ENCODE measurements at regions not wholly inside any gene's neighbourhood (a gene's known extent, or its start where the extent isn't known, plus 50 kb on each side); places are given as distances from the start of the nearest gene placed in this dataset.
A peak's percentile ranks its signal among the peaks of the same experiment; 100 is the strongest.

DNA sequence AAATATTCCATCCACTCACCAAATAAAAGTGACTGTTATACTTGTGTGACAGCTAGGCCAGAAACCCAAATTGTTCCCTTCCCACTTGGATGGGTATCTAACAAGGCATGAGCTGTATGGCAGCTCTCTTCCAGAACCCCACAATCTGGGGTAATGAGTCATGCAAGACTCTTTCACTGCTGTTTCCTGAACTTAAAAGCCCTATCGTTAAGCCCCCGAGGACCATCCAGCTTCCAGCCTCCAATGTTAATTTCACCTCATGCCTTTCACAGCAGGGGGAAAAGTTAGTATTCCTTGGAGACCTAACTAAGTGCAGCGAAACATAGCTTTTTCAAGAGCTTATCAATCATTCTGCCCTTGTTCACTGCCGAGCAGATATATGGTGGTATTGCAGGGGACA, 368.6 kb upstream of the HSFY2 start:
- DNase-seq (ENCODE audit: low spot score): no peak

DNA sequence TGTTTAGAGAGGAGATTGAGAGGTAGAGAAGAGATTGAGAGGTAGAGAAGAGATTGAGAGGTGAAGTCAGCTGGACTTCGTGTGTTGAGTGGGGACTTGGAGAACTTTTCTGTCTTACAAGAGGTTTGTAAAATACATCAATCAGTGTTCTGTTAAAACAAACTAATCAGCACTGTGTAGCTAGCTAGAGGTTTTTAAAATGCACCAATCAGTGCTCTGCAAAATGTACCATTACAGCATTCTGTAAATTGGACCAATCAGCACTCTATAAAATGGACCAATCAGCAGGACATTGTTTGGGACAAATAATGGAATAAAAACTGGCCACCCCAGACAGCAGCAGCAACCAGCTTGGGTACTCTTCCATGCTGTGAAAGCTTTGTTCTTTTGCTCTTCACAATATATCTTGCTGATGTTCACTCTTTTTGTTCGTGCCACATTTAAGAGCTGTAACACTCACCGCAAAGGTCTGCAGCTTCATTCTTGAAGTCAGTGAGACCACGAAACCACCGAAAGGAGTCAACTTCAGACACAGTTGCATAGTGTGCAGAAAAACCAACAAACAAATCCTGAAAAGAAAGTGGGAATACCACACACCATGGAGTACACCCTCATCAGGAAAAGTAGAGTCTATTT, 366.9 kb upstream of the HSFY2 start:
- no peak for DNase-seq (ENCODE audit: low spot score)

DNA sequence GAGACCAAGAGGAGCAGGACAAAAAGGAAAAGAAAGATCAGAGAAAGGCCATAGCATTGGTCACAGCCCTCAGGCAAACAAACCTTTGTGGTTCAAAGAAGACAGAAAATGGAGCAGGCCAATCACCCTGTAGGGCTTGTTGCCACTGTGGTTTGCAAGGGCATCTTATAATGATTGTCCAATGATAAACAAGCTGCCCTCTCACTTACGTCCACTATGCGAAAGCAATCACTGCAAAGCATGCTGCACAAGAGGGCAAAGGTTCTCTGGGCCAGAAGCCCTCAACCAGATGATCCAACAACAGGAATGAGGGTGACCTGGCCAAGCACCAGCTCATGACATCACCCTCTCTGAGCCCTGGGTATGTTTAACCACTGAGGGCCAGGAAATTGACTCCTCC, 360.9 kb upstream of the HSFY2 start:
- DNase-seq (ENCODE audit: low spot score): no peak

DNA sequence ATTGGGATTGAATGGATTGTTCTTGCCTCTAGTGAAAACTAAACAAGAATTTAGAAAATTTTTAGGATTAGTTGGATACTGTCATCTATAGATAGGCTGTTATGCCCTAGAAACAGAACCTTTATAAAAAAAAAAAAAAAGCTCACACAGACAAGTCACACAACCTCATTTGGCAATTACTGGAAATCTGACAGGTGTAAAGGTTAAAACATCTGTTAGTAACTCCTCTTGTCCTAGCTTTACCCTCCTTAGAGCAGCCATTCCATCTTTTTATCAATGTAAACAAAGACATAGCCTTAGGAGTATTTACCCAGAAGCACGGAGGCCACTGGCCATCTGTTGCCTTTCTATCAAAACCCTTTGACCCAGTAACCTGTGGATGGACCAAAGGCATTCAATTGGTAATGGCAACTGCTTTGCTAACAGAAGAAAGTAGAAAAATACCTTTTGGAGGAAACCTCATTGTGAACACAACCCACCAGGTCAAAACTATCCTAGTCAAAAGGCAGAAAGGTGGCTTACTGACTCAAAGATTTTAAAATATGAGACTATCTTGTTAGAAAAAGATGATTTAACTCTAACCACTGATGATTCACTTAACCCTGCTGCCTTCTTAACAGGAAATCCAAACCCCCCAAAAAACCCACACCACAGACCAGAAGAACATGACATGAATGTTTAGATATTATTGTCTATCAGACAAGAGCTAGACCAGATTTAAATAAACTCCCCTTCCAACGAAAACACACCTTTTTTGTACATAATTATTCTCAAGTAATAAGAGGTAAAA, 357.2 kb upstream of the HSFY2 start:
- no peak for DNase-seq (ENCODE audit: low spot score)

DNA sequence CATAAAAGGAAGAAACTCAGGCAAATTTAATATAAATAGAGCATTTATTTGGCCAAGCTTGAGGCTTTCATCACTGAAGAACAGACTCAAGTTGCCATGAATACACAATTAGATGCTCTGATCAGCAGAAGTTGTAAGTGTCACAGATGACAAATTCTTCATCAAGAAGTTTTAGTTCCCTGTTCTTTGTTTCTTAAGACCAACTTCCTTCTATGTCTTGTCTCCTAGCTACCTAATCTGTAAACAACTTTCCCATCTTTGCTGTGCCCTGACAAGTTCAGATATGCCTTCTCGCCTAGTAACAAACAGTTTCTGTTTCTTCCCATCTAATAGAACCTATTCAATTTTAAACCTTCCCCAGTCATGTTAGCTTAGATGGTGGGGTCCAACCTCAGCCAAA, 353.4 kb upstream of the HSFY2 start:
- no peak for DNase-seq (ENCODE audit: low spot score)

DNA sequence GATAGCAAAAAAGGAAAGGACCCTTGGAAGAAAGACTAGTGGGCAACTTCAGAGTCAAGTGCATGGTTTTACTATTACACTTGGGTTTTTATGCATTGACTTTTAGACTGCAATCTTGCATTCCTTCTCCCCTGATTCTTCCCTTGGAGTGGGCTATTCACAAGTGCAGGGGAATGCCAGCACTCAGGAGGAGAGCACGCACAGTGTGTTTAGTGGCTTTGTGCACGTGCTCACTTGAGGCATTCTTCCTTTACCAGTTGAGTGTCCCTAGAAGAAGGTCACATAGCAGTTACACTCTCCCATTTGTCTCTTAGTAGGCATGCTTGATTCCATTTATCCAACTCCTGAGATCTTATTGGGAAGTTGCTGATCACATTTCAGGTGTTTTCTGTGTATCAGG, 351.1 kb upstream of the HSFY2 start:
- no peak for DNase-seq (ENCODE audit: low spot score)

DNA sequence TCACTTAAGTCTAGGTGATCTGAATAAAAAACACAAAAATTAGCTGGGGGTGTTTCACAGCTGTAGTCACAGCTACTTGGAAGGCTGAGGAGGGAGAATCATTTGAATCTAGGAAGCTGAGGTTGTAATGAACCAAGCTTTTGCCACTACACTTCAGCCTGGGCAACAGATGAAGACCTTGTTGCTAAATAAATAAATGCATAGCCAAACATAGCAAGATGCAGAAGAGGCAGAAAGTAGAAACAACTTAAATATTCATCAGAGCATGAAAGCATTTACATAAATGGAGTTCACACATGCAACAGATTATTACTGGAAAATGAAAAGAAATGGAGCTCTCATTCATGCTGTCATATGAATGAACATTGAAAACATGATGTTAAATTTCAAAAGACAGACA, 348.9 kb upstream of the HSFY2 start:
- DNase-seq (ENCODE audit: low spot score): no peak

DNA sequence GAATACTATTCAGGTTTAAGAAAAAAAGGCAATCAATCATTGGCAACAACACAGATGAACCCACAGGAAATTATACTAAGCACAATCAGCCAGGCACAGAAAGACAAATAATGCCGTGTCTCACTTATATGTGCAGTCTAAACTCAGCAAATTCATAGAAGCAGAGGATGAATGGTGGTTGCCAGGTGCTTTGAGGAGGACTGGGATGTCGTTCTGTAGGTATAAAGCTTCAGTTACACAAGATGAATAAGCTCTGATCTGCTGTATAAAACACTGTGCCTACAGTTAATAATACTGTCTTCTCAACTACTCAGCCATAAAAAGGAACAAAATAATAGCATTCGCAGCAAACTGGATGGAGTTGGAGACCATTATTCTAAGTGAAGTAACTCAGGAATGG, 324.8 kb upstream of the HSFY2 start:
- no peak for DNase-seq (ENCODE audit: low spot score)

DNA sequence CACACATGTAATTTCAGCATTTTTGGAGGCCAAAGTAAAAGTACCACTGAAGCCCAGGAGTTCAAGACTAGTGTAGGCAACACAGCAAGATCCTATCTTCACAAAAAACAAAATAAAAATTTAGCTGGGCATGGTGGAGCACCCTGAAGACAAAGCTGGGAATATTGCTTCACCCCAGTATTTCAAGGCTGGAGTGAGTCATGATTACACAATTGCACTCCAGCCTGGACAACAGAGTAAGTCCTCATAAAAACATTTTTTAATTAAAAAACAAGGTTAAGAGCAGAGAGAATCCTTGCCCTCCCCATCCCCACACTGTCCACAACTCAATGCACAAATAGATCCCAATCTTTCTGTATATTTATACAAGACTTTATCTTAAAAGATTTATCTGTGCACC, 321.9 kb upstream of the HSFY2 start:
- no peak for DNase-seq (ENCODE audit: low spot score)

DNA sequence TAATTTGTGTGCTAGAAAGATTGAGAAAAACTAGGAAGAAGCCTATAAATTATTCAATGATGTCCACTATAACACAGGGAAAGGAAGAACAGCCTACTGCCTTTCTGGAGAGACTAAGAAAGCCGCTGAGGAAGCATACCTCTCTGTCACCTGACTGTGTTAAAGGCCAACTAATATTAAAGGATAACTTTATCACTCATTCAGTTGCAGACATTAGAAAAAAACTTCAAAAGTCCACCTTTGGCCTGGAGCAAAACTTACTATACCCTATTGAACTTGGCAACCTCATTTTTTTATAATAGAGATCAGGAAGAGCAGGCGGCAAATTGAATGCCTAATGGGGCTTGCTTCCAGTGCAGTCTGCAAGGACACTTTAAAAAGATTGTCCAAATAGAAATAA, 309.5 kb upstream of the HSFY2 start:
- DNase-seq (ENCODE audit: low spot score): no peak

DNA sequence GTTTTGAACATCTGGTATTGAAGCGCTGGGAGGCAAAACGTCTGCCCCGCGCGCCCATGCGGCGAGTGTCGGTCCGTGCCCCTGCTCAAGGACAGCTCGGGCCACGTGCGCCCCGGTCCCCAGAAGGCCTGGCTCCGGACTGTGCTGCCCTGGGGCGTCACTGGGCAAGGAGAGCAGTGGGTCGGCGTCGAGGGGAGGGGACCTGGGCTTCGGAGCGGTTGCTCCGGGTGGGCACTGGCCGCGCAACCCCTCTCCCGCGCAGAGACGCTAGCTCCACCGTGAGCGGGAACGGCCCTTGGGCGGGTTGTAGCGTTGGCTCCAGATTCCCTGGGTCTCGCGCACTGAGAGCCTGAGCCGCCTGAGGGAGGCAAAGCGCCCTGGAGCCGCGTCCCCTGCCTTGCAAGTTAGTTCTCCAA, 304.2 kb upstream of the HSFY2 start:
- no peak for DNase-seq (ENCODE audit: low spot score)

DNA sequence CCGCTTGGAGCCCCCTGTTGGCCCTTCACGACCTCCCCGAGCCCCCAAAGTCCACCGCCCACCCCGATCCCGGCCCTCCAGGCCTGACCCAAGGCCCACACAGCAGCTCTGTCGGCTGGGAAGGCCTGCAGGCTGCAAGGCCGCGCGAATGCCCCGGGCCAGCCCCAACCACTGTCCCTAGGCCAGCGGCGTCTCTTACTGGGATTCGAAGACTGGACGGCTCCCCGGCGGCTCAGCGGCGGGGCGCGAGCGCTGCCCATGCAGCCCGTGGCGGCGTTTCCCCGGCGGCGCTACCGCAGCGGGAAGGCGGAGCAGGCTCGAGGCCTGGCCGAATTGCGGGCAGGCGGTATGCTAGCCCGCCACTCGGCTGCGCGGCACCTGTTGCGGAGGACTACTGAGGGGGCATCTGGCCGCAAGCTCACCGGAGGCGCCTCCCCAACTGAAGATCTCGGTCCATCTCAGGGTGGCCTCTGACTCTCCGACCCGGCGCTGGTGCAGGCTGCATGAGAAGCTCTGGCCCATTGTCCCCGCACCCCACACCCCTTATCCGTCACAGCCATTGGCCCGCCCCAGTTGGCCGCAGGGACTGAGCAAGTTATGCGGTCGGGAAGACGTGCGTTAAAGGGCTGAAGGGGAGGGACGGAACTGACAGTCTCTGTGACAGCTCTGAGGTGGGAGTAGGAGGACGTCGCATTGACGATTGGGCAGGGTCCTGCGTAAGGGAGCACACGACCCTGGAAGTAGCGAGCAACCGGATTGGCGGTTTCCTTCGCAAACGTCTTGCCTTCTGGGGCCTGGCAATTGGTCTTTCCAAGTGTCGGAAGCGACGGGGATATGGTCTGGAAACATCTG, 303.5 kb upstream of the HSFY2 start:
- peak; percentile 41 for DNase-seq (ENCODE audit: low spot score)

DNA sequence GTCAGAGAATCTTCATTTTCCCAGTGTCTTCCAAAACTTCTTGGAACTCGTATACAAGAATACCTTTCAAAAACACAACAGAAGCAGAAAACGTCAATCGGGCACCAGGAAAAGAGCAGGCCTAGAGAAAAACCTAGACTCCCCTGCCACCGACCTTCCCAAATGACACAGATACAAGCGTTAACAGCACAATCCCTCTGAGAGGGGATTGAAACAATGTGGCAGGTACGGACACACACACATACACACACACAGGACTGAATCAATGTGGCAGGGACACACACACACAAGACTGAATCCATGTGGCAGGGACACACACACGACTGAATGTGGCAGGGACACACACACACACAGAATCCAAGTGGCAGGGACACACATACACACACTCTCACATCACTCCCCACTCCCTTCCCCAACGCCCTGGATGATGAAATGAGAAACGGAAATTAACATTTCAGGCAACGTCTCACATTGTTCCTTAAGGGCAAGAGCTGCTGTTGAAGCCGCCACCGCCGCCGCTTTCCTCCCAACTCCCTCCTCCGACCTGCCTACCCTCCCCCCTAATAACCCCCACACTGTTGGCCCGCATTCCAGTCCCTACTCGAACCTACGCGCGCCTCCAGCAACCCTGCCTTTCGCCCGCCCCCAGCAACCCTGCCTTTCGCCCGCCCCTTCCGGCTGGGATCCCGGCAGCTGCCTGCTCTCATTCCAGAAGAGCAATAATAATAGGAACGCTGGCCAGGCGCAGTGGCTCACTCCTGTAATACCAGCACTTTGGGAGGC, 302.1 kb upstream of the HSFY2 start:
- DNase-seq (ENCODE audit: low spot score): peak; percentile 58

DNA sequence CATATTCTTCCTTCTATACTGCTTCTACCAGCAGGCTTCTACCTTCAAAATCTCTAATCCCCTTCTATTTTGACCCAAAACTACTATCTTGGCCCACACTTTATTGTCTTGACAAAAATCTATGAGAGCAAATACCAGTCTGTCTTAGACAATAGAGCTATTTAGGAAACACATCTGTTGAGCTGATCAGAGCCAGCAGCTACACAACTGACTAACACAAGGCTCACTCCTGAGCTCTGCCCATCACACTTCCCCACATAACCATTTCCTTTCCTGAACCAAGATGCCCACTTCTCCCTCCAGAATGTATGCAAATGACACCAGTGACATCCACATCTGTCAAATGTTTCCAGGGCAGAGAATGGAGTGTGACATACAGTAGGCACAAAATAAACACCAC, 293.9 kb upstream of the HSFY2 start:
- DNase-seq (ENCODE audit: low spot score): no peak

DNA sequence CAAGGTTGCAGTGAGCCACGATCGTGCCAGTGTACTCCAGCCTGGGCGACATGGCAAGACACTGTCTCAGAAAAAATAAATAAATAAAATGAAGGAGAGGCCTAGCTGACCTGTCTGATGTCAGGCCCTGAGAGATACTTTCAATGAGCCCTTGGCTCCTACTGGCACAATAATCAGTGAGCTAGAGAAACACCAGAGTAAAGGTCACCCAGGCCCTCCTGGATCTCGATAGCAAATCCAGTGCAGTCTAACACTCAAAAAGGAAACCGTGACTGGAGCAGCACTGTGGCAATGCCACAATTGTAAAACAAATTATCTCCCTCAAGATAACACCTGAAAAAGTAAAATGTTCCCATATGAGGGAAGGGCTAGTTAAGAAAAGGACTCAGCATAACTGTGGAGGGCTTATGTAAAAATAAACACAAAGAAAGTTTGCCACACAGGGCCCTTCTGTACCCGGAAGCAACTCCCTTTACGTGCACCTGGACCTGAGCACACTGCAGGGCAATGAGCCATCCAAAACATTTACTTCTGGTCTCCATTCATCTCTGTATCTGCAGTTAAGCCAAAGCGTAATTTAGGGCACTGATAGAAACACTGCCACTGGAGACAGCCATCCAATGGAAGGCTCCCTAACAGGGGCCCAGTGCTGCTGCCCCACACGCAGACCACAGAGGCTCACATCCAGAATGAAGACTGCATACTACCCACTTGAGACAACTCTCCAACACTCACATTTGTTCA, 293.1 kb upstream of the HSFY2 start:
- no peak for DNase-seq (ENCODE audit: low spot score)

DNA sequence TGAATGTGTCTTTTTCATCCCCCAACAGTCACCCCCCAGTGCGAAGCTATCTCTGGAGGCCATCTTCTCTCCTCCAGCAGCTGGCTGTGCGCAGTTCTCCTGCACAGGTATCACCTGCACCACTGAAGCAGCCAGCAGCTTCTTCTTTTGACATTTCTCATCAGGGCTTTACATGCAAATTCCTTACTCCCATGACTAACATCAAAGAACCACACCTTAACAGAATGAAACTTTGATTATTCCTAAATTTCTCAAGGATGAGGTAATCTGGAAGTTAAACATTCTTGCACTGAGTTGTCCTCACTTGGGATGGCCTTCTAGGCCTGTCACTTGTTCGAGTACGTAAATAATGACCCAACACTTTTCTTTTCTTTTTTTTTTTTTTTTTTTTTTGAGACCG, 291.6 kb upstream of the HSFY2 start:
- DNase-seq (ENCODE audit: low spot score): no peak

DNA sequence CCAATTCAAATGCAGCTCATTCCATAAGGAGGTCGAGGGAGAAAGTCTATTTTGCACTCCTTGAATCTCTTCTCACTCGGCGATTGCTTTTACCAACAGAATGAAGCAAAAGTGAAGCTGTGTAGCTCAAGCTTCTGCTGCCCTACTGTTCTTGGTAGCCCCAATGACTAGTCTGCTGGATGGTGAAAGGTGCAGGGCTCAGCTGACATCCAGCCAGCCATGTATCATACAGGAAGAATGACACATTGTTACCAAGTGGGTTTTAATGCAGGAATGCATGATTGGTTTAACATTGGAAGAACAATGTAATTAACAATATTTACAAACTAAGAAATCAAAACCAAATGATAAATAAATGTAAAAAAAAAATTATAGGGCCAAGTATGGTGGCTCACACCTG, 286.2 kb upstream of the HSFY2 start:
- no peak for DNase-seq (ENCODE audit: low spot score)

DNA sequence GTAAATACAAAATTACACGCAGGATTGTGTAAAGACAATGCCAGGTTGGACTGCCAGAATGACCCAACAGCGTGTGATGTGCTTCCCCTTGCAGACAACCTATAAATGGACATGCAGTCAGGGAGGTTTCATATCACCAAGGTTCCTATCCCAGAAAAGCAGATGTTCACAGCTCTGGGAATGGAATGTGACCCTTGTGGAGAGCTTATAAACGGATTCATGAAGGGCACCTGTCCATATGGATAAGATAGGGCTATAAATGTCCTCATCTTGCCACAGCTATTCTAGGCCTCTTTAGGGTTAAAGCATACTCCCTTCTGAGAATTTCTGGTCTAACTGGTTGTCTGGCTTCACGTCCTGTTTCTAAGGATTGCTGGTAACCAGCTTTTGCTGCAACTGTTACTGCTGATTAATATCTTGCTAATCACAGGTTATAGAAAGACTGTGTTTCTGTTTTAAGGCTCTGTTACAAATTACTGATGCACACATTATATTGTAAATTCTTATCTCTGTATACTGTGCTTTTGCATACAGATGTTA, 285.4 kb upstream of the HSFY2 start:
- no peak for DNase-seq (ENCODE audit: low spot score)

DNA sequence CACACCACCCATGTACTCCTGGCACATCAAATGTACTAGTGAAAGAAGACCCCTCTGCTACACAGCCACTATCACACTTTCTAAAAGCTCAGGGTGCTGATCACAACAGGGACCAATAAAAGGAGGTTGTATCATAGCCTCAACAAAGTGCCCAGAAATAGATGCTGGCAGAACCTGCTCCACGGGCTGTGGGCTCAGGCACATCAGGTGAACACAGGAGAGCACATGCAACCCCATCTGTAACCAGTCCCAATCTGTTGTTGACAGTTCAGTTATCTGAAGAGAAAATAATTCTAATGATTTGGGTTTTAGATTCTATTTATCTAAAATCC, 282.6 kb upstream of the HSFY2 start:
- no peak for DNase-seq (ENCODE audit: low spot score)

DNA sequence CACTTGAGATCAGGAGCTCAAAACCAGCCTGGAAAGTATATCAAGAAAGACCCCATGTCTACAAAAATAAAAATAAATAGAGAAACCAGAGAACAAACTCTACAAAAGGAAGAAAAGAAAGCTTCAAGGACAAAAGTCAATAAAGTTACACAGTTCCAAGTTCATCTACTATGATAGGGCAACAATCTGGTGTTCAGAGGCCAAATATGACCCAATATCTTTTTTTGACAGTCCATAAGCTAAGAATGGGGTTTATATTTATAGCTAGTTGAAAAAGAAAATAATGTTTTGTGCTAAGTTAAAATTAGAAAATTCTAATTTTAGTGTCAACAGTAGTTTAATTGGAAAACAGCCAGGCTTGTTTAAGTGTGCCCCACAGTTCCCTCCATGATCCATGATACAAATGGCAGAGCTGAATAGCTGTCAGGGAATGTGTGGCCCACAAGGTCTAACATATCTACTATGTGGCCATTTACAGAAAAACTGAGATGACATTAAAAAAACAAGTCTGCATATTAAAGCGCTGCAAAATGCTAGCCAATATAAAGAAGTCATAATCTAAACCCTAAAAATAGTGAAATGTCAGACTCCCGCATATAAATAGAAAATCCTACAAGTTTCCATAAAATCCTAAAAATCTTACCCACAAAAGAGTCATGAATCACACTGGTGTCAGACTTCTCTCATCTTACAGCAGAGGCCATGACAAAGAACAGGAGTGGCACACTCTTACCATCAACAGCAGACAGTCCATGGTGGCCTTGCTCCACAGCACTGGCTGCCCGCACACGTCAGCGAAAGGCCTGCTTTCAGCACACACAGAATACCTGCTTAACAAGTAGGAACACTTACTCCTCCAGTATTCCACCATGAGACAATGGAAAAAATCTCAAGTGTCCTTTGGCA, 281.9 kb upstream of the HSFY2 start:
- DNase-seq (ENCODE audit: low spot score): no peak

All from globus pallidus (tissue), 1 donor.